ENCODE measurements at regions not wholly inside any gene's neighbourhood (a gene's known extent, or its start where the extent isn't known, plus 50 kb on each side); places are given as distances from the start of the nearest gene placed in this dataset.

- TF ChIP-seq CTCF (IDR thresholded peaks at IDR 0.05) (no peak), TCF7L2 (IDR thresholded peaks at IDR 0.05; ENCODE audit: low read depth, low read length) (no peak), POLR2AphosphoS5 (IDR thresholded peaks at IDR 0.05; ENCODE audit: low read depth, low read length) (no peak), REST (IDR thresholded peaks at IDR 0.05; ENCODE audit: insufficient read depth in 1 of 2, low read depth in 2 of 2, low read length in 1 of 2) (no peak), SIN3A (IDR thresholded peaks at IDR 0.05; ENCODE audit: borderline replicate concordance, insufficient read depth, low read depth, low read length) (no peak)
Observed at GRCh38 chr1:25057188-25057587, 127.1 kb upstream of the RUNX3 start.
